Endometrium (tissue), 2 donors: ENCODE measurements at regions not wholly inside any gene's neighbourhood (a gene's known extent, or its start where the extent isn't known, plus 50 kb on each side); places are given as distances from the start of the nearest gene placed in this dataset.

Experiments
- FAIRE-seq: peaks from 2 replicates; lab custom pipeline; 2012; peaks lifted over from hg19 to GRCh38; lab: Jason Lieb, UNC
- donor health status: control.
- donor health status: control.

DNA sequence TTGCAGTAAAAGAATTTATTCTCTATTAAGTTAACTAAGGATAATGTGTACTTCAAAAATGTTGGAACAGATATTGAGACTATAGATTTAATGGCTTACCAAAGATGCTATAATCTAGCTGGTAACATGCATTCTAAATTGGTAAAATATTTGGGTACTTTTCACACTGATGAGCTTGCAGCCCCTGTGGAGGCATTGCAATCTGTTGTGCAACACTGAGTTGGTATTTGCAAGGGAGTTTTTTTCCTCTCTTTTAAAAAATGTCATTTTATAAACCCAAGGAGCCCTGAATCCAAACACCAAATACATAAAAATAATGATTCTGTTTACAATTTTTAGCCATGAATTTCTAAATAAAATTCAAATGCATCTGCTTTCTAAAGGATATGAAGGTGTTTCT lies 944.8 kb downstream of the DTWD2 start:
- FAIRE-seq = no peak

DNA sequence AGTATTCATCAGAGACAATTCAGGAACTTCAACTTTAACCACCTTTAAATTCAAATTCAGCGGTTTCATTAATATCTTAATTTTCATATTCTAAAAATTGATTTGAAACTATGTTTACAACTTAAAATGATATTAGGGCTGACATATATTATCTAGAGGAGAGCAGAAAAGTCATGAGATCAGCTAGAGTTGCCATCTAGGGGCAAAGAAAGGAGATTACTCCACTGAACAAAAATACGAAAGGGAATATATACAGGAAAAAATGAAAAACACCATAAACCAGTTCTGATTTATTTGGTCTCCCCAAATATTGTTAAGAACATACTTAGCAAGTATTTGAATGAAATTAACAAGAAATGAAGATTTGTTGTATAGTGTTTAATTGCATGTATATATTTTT lies 946.3 kb downstream of the DTWD2 start:
- no peak for FAIRE-seq

DNA sequence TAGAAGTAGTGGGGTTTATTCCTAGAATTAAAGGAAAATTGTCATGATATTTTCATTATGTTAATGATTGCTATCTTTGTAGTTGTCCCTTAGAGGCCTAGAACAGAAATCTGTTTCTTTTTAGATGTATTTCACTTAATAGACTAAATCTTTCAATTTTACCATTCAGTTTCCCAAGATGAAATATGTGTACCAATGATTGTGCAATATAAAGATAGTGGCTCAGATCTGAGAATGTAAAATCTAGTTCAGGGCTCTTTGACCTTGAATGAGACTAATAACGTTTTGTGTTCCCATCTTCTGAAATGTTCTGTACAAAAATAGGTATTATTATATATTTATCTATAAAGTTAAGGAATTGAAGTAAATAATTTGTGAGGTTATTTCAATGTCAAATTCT lies 947.9 kb downstream of the DTWD2 start:
- FAIRE-seq = no peak

DNA sequence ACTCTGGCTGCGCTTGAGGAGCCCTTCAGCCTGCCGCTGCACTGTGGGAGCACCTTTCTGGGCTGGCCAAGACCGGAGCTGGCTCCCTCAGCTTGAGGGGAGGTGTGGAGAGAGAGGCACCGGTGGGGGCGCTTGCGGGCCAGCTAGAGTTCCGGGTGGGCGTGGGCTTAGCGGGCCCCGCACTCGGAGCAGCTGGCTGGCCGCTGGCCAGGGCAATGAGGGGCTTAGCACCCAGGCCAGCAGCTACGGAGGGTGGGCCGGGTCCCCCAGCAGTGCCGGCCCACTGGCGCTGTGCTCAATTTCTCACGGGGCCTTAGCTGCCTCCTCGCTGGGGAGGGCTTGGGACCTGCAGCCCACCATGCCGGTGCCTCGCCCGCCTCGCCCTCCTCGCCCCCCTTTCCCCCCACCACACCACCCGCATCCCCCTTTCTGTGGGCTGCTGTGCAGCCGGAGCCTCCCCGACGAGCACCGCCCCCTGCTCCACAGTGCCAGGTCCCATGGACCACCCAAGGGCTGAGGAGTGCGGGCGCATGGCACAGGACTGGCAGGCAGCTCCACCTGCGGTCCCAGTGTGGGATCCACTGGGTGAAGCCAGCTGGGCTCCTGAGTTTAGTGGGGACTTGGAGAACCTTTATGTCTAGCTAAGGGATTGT lies 954.5 kb downstream of the DTWD2 start:
- FAIRE-seq = no peak

DNA sequence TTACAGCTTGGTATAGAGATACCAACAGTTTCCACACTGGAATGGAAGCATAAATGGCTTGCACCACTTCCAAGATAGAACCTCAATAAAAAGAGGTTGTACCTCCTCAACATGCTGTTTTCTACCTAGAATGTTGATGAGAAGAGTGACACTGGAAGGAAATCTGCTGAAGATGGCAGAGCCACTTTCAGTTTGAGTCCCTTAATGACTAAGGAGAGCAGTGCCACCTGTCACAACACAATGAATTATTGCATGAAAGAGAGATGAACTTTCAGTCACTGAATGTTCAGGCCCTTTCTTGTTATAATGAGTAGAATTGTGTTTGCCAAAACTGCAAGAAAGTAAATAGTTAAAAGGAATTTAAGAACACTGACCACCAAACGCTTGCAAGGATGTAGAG lies 958.5 kb downstream of the DTWD2 start:
- FAIRE-seq = no peak

DNA sequence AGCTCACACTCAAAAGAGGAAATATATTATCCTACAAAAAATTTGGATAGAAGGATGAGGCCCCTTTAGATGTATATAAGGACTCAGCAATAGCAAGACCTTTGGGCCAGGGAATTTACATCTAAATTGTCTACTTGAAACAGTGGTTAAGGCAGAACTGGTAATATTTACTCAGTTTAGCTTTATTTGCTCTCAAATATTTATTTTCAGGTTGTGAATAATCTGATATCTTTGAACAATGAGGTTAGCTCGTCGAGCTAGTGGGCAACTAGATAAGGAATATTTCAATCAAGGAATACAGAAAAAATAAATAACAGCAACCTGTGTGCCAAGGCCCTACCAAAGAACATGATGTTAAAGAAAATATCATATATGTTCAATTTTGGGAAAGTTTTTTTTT lies 966.3 kb downstream of the DTWD2 start:
- FAIRE-seq = no peak

DNA sequence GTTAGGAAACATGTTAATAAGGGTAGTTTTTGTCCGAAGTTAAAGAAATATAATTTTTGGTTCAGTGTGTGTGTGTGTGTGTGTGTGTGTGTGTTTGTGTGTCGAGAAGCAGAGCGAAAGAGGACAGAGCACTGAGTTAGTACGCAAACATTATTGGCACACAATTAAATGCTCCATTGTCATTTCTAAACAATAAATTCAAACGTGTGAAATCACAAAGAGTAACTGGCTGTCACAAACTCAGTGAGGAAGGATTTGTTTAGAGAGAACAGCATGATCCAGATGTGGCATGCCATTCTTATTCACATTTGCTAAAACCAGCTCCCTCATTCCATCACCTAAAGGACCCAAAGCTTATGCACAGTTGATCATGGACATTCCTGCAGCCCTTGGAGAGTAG lies 970.8 kb downstream of the DTWD2 start:
- FAIRE-seq = no peak

DNA sequence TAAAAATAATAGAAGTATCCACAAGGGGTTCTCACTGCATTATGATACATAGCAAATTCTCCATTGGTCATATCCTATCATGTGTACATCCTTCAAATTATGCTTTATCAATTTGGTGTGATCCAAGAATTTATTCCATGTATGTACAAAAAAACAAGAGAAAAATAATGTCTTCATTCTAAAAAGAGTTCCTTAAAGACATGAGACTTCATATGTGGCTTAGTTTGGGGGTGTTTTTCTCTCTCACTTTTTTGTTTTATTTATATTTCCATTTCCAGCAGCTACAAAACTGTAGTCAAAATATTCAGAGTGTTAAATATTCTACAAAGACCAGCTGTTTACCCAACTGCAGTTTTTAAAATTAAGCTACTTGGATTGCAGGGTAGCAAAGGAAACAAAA lies 972.0 kb downstream of the DTWD2 start:
- FAIRE-seq = peak; percentile 88

DNA sequence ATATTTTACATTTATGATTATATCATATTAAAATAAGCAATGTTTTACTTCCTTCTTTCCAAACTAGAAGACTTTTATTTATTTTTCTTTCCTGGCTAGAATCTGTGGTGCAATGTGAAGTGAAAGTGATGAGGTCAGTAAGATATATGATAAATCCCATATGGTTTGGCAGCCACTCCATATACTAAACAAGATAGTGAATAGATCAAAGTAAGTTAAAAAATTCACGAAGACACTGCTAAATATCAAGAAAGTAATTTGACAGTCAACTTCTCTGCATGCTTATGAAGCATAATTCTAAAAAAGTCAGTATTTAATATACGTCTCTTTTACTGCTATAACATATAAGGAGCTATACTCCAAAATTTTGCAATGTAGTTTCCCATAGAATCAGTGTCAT lies 972.8 kb downstream of the DTWD2 start:
- no peak for FAIRE-seq

DNA sequence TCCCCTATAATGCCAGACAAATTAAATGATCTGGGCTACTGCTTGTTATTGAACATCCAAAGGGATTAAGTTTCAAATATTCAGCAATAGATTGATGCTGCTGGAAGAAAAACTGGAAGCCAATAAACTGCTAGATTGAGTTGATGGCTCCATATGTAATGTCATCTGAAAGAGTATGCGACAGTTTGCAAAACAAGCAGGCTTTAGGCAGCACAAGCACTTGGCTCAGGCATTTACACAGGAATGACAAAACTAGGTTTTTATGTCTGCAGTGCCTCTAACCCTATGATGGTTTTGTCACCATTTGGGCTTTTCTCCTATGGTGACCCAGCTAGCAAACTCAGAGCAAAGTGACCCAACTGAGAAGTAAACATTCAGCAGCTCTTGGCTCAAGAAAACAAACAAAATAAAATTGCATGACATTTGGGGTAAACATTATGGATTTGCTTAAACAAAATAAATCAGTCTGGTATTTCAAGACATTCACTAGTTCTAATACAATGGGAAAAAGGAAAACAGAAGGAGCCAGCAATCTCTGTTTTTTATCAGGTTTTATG lies 978.5 kb downstream of the DTWD2 start:
- peak; percentile 94 for FAIRE-seq

DNA sequence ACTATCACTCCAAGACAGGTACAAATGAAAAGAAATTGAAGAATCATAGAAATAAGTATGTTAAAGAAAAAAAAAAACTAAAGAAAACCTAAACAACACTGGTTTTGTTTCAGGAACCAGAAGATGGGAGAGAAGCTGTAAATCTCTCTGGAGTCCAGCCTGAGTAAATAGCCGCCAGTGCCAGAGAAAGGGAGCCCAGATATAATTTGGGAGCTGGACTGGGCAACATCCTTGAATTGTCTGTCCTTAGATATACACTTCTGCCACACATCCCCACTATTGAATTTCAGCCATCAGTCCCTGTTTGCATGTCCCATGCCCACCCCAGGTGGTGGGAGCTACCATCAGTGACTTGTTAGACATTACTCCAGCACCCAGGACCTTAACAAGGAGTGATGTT lies 979.6 kb downstream of the DTWD2 start:
- FAIRE-seq = no peak

DNA sequence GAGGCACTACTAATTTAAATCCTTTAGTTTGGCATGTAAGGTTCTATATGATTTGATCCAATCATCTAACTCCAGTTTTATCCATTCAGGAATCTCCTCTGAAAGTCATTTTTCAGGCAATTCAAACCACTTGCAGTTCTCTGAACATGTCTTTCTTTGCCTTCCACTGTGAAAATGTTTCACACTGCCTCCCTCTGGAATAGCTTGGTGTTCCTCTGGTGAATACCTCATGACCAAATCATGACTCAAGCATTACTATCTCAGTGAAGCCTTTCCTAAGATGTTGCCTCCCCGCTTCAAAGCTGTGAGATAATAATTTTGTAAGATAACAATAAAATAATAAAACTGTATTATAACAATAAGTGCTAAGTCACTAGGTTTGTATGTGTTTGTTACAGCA lies 981.1 kb downstream of the DTWD2 start:
- no peak for FAIRE-seq

DNA sequence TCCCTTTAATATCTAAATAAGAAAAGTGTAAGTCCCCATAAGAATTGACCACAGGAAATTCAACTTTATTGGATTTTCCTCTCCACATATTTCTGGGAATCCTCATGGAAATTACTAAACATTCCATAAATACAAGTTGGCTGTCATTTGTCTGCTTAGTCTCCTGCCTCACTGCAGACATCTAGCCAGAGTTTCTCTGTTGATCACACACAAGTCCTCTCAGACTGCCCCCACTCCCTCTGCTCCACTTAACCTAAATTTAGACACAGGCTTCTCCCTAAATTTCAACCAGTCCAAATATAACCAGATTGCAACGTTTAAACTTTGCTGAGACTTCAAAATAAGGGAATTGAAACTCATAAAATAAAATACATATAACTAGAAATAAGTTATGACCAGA lies 982.1 kb downstream of the DTWD2 start:
- FAIRE-seq = no peak

DNA sequence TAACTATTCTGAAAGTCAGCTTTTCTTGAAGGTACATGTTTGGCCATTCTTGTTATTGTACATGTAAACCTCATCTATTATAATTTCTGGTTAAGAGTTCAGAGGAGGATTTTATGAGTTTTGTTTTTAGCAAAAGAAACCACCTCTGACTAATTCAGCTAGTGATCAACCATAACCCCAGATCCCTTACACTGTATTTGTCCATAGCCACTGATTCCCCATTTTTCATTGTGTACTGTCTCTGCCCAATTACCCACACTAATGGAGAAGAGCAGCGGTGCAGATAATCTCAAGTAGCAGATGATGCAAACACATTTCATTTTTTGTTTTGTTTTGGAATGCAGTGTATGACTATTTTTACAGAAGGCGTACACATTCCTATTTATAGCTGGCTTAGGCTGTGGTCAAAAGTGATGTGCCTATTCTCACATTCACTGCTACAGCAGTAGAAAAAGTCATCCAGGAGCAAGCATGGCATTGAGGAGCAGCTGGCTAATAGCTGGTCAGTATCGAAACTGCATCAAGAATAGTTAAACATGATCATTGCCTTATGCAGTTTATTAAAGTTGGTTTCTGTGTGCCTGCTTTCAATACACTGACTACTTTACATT lies 988.3 kb downstream of the DTWD2 start:
- FAIRE-seq = no peak

DNA sequence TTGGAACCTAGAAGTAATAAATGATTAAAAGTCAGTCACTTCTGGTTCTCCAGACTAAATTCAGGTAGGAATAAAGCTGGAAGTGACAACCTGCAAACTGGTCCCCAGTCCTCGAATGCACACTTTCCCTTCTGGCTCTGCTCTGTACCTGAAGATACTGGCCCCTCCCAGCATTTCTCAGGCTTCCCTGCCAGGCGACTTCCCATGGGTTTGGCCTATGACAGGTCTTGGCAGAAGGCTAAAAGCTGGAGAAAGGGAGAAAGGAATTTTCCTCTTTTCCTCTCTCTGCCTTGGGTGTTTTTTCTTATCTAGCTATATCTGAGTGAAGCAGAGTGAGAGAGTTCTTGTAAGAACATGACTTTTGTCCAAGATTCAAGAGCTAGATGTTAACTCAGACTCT lies 1005.7 kb downstream of the DTWD2 start:
- no peak for FAIRE-seq

DNA sequence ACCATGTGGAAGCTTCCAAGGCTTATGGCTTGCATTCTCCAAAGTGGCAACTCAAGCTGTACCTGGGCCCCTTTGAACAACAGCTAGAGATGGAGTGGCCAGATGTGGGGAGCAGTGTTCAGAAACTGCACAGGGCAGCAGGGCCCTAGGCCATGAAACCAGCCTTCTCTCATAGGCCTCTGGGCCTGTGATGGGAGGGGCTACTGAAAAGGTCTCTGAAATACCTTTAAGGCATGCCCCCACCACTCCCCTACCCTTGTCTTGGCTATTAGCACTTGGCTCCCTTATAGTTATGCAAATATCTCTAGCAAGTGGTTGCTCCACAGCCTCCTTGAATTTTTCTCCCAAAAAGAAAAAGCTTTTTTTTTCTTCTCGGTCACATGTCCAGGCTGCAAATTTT lies 1014.6 kb downstream of the DTWD2 start:
- no peak for FAIRE-seq

DNA sequence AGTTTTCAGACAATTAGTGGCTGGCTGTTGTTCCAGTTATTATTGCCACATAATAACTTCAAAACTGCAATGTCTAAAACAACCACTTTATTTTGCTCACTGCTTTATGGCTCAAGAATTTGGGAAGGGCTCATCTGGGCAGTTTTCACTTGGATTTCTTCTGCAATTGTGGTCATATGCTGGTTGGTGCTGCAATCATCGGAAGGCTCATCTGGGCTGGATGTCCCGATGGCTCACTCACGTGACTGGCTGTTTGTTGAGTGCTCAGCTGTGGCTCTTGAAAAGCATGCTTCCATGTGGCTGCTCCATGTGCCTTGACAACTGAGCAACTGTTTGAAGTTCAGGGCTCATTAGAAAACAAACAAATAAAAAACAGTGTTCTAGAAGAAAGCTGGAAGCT lies 1032.5 kb downstream of the DTWD2 start:
- no peak for FAIRE-seq

DNA sequence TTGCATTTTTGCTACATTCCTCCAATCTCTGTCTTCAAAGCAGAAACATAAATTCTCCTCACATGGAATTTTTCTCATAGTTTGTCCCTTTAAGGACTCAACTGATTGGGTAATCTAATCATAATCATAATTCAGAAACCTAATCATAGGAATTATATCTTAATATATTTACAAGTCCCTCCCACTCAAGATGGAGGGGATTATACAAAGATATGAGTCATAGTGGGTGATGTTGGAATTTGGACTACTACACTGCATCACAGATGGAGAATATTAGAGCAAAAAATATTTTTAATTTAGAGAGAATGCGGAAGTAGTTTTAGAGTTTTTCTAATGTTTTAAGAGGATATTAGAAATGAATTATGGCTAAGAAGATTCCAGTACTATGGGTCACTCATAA lies 1034.0 kb downstream of the DTWD2 start:
- FAIRE-seq = no peak

DNA sequence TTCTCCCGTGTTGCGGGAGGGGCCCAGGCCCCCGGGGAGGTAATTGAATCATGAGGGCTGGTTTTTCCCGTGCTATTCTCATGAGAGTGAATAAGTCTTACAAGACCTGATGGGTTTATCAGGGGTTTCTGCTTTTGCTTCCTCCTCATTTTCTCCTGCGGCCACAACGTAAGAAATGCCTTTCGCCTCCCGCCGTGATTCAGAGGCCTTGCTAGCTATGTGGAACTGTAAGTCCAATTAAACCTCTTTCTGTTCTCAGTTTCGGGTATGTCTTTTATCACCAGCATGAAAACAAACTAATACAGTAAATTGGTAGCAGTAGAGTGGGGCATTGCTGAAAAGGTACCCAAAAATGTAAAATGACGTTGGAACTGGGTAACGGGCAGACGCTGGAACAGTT lies 1035.1 kb downstream of the DTWD2 start:
- no peak for FAIRE-seq

DNA sequence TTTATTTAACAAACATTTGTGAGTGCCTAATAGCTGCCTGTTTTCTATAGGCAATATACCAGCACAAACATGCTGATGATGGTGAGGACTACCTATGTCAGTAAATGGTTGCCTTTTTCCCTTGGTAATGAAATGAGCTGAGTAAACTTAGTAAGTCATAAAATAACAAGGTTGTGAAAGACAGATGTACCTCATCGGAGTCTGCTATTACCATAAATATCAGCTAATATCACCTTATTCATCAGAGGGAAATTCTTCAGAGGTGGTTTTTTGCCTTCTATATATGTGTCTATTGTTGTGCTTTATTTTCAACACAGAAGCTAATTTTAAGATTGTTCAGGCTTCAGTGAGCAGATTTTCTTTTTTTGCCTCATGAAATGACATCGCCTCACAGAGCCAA lies 1040.5 kb downstream of the DTWD2 start:
- FAIRE-seq = no peak

DNA sequence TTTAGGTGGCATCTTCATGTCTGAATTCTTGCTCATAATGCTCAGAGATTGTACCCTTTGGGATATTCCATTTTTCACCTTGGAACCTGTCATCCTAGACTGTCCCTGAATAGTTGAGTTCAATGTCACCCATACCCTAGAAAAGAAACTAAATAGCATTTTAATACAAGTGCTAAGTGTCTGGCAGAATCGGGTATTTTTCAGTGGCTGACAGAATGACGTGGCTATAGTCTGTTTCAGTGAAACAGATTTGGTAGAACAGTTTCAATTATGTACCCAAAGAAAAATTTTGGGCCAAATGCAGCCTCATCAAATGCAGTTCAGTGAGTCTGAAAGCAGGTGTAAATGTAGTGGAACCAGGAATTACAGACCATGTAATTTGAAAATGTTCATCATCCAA lies 1041.2 kb downstream of the DTWD2 start:
- FAIRE-seq = no peak

DNA sequence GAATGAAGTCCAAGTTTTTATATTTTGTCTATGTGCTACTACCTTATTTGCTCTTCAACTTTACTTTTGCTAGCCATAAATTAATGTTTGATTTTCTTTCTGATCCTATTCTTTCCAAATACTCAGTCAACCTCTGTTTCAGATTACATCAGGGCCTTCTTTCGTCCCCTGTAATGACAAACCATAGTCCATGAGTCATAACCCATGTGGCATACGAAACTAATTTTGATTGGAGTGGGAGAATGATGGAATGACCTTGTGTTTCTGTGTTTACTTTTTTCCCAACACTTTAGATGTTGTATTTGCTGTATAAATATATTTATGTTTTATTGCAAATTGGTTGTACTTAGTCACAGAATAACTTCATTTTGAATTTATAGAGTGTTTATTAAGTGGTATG lies 1043.1 kb downstream of the DTWD2 start:
- no peak for FAIRE-seq

DNA sequence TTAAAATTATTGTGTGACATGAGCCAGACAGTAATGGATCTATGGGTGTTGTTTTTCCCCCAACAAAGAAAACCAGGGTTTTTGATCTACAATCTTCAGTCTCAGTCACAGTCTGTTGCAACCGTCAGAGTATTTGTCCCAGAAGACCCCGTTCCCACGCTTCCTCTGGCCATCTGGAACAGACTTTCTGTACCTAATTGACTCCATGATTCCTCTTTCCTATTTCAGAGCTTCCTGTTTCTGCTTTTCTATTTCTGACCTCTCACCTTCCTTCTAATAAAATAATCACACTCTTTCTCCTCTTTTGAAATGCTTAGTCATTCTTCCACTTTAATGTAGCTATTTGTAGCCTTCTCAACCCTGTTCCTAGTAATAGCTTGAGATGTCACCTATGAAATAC lies 1044.8 kb downstream of the DTWD2 start:
- FAIRE-seq = no peak

DNA sequence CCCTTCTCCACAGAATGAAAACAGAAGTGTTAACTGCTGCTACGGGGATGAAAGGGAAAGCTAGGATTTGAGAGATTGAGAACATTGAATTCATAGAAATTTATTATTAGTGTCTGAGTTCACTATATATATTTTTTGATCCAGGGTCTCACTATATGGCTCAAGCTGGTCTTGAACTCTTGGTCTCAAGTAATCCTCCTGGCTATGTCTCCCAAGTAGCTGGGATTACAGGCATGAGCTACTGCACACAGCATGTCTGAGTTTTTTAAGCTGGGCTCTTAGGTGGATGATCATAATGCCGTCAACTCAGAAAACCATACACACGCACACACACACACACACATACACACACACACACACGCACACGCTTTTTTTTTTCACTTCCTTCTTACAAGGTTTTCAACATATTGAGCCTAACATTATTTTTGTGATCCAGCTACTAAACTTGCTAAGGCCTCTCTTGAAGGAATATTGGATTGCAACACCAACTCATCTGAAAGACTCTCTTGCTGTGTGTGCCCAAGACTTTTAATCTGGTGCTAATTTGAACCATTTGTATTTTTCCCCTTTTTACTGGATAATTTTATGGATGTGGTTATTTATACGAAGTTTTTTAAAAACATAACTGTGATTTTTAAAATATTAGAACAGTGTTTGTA lies 1045.4 kb downstream of the DTWD2 start:
- FAIRE-seq = no peak
